Astrocyte (in vitro differentiated cells and primary cell): ENCODE measurements at regions not wholly inside any gene's neighbourhood (a gene's known extent, or its start where the extent isn't known, plus 50 kb on each side); places are given as distances from the start of the nearest gene placed in this dataset.

Experiments used
- EZH2 ChIP-seq: IDR thresholded peaks from 2 replicates; pipeline ENCODE4 v1.6.1; 2012; ENCODE audit warnings: mild to moderate bottlenecking, low read length, inconsistent platforms; ENCODE audit not compliant: insufficient read depth
- TF ChIP-seq, protein P1 (sequence below): IDR thresholded peaks from 2 replicates; pipeline ENCODE4 v1.5.1; 2011; ENCODE audit warnings: low read depth, mild to moderate bottlenecking, inconsistent platforms, low read length, moderate library complexity; ENCODE audit not compliant: insufficient read depth

DNA sequence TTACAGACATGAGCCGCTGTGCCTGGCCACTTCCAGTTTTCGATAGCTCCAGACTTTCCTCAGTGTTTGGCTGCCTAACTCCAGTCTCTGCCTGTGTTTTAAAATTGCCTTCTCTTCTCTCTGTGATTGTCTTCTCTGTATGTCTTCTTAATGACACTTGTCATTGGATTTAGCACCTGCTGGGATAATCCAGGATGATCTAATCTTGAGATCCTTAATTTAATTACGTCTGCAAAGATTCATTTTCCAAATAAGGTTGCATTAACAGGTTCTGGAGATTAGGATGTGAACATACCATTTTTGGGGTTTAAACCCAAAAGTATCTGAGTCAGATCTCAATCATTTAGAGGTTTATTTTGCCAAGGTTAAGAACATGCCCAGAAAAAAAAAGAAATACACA is 222.2 kb upstream of the PDZRN3 start:
- TF ChIP-seq, protein P1, sequence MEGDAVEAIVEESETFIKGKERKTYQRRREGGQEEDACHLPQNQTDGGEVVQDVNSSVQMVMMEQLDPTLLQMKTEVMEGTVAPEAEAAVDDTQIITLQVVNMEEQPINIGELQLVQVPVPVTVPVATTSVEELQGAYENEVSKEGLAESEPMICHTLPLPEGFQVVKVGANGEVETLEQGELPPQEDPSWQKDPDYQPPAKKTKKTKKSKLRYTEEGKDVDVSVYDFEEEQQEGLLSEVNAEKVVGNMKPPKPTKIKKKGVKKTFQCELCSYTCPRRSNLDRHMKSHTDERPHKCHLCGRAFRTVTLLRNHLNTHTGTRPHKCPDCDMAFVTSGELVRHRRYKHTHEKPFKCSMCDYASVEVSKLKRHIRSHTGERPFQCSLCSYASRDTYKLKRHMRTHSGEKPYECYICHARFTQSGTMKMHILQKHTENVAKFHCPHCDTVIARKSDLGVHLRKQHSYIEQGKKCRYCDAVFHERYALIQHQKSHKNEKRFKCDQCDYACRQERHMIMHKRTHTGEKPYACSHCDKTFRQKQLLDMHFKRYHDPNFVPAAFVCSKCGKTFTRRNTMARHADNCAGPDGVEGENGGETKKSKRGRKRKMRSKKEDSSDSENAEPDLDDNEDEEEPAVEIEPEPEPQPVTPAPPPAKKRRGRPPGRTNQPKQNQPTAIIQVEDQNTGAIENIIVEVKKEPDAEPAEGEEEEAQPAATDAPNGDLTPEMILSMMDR, result no peak
- no peak for TF ChIP-seq EZH2
